Stomach (tissue), 4 donors: ENCODE measurements at regions not wholly inside any gene's neighbourhood (a gene's known extent, or its start where the extent isn't known, plus 50 kb on each side); places are given as distances from the start of the nearest gene placed in this dataset.

Experiments
- CTCF ChIP-seq, 7 experiments: fragments of 450-650 bp in 4 of 7; fragments of 200-600 bp in 3 of 7; sonication (generic) in 3 of 7; IDR thresholded peaks; one replicate each; pipeline ENCODE4 v1.5.1; 2016 to 2019; ENCODE audit warnings: antibody characterized with exemption in 7 of 7, control low read depth in 2 of 7, mild to moderate bottlenecking in 1 of 7
- EP300 ChIP-seq: sonication (generic); formaldehyde crosslinking; IDR thresholded peaks from one replicate; pipeline ENCODE4 v1.6.1; 2017; ENCODE audit warnings: antibody characterized with exemption
- POLR2A ChIP-seq, 4 donors: fragments of 450-650 bp; IDR thresholded peaks; one replicate each; pipeline ENCODE4 v1.6.1; 2016; ENCODE audit warnings: antibody characterized with exemption in 4 of 4, control low read depth in 2 of 4, mild to moderate bottlenecking in 1 of 4, moderate library complexity in 1 of 4

DNA sequence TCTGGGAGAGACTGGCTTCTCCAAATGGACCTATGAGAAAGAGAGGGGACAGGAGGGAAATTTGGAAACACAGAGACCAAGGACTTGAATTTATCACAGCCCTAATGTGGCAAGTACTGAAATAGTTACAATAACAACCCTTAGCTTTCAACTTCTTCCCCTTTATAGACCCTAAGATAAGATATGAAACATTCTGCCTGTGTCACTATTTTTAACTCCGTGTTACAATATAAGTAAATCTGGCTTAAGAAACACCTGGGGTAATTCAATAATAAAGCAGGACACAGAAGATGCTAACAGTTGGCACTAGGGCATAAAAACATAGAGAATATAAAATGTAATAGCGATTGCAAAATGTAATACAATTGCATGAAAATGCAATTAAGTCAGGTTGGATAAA lies 216.4 kb downstream of the NOVA1 start:
- TF ChIP-seq CTCF (IDR thresholded peaks at IDR 0.05) (no peak), POLR2A (IDR thresholded peaks at IDR 0.05) (no peak), EP300 (no peak)
